Transverse colon (tissue), 4 donors: ENCODE measurements at regions not wholly inside any gene's neighbourhood (a gene's known extent, or its start where the extent isn't known, plus 50 kb on each side); places are given as distances from the start of the nearest gene placed in this dataset.

Source experiments
- CTCF ChIP-seq, 5 experiments: fragments of 200-600 bp in 3 of 5; fragments of 450-650 bp in 2 of 5; sonication (generic) in 3 of 5; IDR thresholded peaks; 1 replicate in 2 of 5; 2 replicates in 3 of 5; pipeline ENCODE4 v1.5.1; 2016 to 2017; ENCODE audit warnings: antibody characterized with exemption in 5 of 5, inconsistent platforms in 3 of 5, mild to moderate bottlenecking in 2 of 5, moderate library complexity in 1 of 5
- EP300 ChIP-seq: sonication (generic); formaldehyde crosslinking; IDR thresholded peaks from one replicate; pipeline ENCODE4 v1.6.1; 2017; ENCODE audit warnings: antibody characterized with exemption, low read depth
- POLR2A ChIP-seq: fragments of 450-650 bp; IDR thresholded peaks from one replicate; pipeline ENCODE4 v1.6.1; 2016; ENCODE audit warnings: antibody characterized with exemption, mild to moderate bottlenecking, moderate library complexity
- POLR2AphosphoS5 ChIP-seq, 3 donors: sonication (generic); formaldehyde crosslinking; IDR thresholded peaks; one replicate each; pipeline ENCODE4 v1.6.1; 2016; ENCODE audit warnings: antibody characterized with exemption in 3 of 3

- TF ChIP-seq CTCF (IDR thresholded peaks at IDR 0.05) (no peak), POLR2A (no peak), POLR2AphosphoS5 (IDR thresholded peaks at IDR 0.05) (no peak), EP300 (no peak)
These were observed 153.6 kb downstream of the SNX18 start for GRCh38 chr5:54671111-54671531.
